ENCODE measurements at regions not wholly inside any gene's neighbourhood (a gene's known extent, or its start where the extent isn't known, plus 50 kb on each side); places are given as distances from the start of the nearest gene placed in this dataset.

- no peak for TF ChIP-seq CTCF (IDR thresholded peaks at IDR 0.05)
- TF ChIP-seq POLR2A (IDR thresholded peaks at IDR 0.05): no peak
- TF ChIP-seq POLR2AphosphoS5 (IDR thresholded peaks at IDR 0.05): no peak
- no peak for TF ChIP-seq EP300 (IDR thresholded peaks at IDR 0.05)
Observed at GRCh38 chr4:18401868-18402267, 380.3 kb upstream of the LCORL start.
